RWPE1 (cell line): ENCODE measurements at regions not wholly inside any gene's neighbourhood (a gene's known extent, or its start where the extent isn't known, plus 50 kb on each side); places are given as distances from the start of the nearest gene placed in this dataset.

Source experiments
- CTCF ChIA-PET: fragments of 350-600 bp; sonication (Branson Sonifier 250); formaldehyde crosslinking; extraction: SDS; loops from one replicate; lab custom pipeline; 2021; lab: Yijun Ruan, JAX
- POLR2A ChIA-PET: fragments of 400-600 bp; formaldehyde crosslinking; extraction: SDS; loops from one replicate; lab custom pipeline; 2020; ENCODE audit warnings: antibody characterized with exemption; ENCODE audit not compliant: low non-redundant PET; lab: Yijun Ruan, JAX
- DNase-seq: peaks from one replicate; pipeline ENCODE4 v3.0.0; 2012; ENCODE audit warnings: low spot score
- H3K27ac ChIP-seq: fragments of 450-650 bp; 2 replicates; pipeline ENCODE4 v1.5.1; 2017
- TF ChIP-seq, protein P1 (sequence below): fragments of 450-650 bp; conservative IDR thresholded peaks from 2 replicates; pipeline ENCODE4 v1.5.1; 2017; ENCODE audit warnings: low read depth, mild to moderate bottlenecking

DNA sequence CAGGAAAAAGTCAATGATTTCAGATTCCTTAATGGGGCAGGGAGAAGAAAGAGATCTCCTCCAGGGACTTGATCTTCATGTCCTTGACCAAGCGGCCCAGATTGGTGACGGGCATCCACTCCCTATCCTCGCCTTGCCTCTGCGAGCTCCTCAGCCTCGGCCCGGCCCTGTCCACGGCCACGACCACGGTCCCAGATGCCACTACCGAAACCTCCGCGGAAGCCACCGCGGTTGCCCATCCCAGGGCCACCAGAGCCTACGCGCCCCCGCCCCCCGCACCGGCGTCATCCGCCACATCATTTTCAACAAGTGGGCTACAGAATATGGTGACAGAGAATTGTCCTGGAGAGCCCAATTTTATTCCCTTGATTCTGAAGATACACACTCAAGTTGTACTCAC, 751.2 kb upstream of the PABPC4L start:
- TF ChIP-seq, protein P1, sequence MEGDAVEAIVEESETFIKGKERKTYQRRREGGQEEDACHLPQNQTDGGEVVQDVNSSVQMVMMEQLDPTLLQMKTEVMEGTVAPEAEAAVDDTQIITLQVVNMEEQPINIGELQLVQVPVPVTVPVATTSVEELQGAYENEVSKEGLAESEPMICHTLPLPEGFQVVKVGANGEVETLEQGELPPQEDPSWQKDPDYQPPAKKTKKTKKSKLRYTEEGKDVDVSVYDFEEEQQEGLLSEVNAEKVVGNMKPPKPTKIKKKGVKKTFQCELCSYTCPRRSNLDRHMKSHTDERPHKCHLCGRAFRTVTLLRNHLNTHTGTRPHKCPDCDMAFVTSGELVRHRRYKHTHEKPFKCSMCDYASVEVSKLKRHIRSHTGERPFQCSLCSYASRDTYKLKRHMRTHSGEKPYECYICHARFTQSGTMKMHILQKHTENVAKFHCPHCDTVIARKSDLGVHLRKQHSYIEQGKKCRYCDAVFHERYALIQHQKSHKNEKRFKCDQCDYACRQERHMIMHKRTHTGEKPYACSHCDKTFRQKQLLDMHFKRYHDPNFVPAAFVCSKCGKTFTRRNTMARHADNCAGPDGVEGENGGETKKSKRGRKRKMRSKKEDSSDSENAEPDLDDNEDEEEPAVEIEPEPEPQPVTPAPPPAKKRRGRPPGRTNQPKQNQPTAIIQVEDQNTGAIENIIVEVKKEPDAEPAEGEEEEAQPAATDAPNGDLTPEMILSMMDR = no peak
- no peak for DNase-seq
- ChIA-PET CTCF (no interaction called here), POLR2A (no interaction called here)
- no peak overlapping the region for H3K27ac ChIP-seq

DNA sequence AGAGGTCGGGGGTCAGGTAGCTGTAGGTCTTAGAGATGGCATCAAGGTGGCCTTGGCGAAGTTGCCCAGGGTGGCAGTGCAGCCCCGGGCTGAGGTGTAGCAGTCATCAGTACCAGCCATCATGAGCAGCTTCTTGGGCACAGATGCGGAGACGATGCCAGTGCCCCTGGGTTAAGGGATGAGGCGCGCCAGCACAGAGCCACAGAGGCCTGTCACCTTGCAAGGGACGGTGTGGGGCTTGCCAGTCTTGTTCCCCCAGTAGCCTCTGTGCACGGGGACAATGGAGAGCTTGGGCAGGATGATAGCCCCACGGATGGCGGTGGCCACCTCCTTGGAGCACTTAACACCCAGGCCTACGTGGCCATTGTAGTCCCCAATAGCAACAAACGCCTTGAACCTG, 750.7 kb upstream of the PABPC4L start:
- H3K27ac ChIP-seq = no peak overlapping the region
- ChIA-PET POLR2A (no interaction called here), CTCF (no interaction called here)
- TF ChIP-seq, protein P1 = no peak
- no peak for DNase-seq

DNA sequence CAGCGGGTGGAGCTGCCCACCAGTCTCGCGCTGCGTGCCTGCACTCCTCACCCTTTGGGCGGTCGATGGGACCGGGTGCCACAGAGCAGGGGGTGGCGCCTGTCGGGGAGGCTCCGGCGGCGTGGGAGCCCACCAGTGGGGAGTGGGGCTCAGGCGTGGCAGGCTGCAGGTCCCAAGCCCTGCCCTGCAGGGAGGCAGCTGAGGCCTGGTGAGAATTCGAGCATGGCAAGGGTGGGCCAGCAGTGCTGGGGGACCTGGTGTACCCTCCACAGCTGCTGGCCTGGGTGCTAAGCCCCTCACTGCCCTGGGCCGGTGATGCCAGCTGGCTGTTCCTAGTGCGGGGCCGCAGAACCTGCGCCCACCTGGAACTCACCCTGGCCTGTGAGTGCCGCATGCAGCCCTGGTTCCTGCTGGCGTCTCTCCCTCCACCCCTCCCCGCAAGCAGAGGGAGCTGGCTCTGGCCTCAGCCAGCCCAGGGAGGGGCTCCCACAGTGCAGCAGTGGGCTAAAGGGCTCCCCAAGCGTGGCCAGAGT, 746.6 kb upstream of the PABPC4L start:
- no peak overlapping the region for H3K27ac ChIP-seq
- DNase-seq = no peak
- POLR2A ChIA-PET = no interaction called here
- TF ChIP-seq, protein P1 = no peak
- CTCF ChIA-PET = interaction anchor here (0.6 kb wide), 1 partner anchor 93 kb away, joined by 3 read pairs; no protein-coding TSS in a partner anchor

DNA sequence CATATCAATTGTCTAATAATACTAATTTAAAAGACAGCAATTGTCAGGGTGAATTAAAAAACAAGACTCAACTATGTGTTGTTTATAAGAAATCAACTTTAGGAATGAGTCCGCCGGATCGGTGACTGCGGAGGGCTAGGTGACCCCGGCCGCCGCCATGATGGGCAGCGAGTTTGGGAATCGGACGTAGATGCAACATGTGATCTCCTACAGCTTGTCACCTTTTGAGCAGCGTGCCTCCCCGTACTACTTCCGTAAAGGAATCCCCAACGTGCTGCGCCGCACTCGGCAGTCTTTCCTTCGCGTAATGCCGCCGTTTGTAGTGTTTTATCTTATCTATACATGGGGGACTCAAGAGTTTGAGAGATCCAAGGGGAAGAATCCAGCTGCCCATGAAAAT, 742.5 kb upstream of the PABPC4L start:
- TF ChIP-seq, protein P1 = no peak
- DNase-seq = no peak
- POLR2A ChIA-PET = no interaction called here
- no peak overlapping the region for H3K27ac ChIP-seq
- CTCF ChIA-PET = no interaction called here

DNA sequence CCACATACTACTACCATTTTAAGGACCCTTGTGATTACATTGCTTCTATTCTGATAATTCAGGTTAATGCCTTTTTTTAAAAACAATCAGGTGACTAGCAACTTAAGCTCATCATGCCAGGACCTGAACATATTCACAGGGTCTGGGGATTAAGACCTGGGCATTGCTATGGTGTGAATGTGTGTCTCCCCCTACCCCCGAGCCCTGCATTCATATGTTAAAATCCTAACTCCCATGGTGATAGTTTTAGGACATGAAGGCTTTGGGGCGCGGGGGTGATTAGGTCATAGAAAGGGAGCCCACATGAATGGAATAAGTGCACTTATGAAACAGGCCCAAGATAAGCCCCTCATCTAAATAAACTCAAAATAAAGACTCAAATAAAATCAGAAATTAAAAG, 734.4 kb upstream of the PABPC4L start:
- no peak overlapping the region for H3K27ac ChIP-seq
- ChIA-PET POLR2A (no interaction called here), CTCF (no interaction called here)
- DNase-seq = no peak
- TF ChIP-seq, protein P1 = no peak

DNA sequence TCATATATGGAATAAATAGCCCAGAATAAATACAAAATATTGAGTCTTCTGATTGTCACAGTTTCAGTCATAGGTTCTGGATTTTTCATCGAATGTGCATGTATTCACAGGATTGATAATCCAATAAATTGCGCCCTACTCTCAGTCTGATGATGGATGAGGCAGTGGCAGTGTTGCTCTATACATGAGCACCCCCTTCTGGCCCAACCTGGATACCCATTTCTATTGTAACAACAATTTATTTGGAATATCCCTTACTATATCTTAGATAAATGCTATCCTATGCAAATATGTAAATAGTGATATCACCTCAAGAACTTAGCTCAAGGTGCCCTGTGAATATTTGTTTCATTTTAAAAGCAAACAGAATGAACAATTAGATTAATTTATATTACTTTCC, 733.7 kb upstream of the PABPC4L start:
- TF ChIP-seq, protein P1 = no peak
- H3K27ac ChIP-seq = no peak overlapping the region
- DNase-seq = no peak
- POLR2A ChIA-PET = no interaction called here
- CTCF ChIA-PET = no interaction called here
